ENCODE measurements at regions not wholly inside any gene's neighbourhood (a gene's known extent, or its start where the extent isn't known, plus 50 kb on each side); places are given as distances from the start of the nearest gene placed in this dataset.

- TF ChIP-seq CTCF (conservative IDR thresholded peaks at IDR 0.05) (no peak), ZFX (IDR thresholded peaks at IDR 0.05) (no peak)
These were observed 863.4 kb downstream of the DNAH5 start for GRCh38 chr5:13081116-13081515.
